ENCODE measurements at regions not wholly inside any gene's neighbourhood (a gene's known extent, or its start where the extent isn't known, plus 50 kb on each side); places are given as distances from the start of the nearest gene placed in this dataset.

- TF ChIP-seq POLR2A (IDR thresholded peaks at IDR 0.05) (no peak), CTCF (IDR thresholded peaks at IDR 0.05) (no peak), POLR2AphosphoS5 (IDR thresholded peaks at IDR 0.05) (peak in 1 of 3 donors; percentile 12), EP300 (IDR thresholded peaks at IDR 0.05; ENCODE audit: low read depth) (no peak)
Observed at GRCh38 chr4:12492730-12493393, 991.3 kb downstream of the RAB28 start.

All from transverse colon (tissue), 4 donors.